HL-60 (cell line): ENCODE measurements at regions not wholly inside any gene's neighbourhood (a gene's known extent, or its start where the extent isn't known, plus 50 kb on each side); places are given as distances from the start of the nearest gene placed in this dataset.

Experiments used
- POLR2AphosphoS5 ChIP-seq: IDR thresholded peaks from 2 replicates; pipeline ENCODE4 v1.6.1; 2012; ENCODE audit warnings: low read depth
- REST ChIP-seq: IDR thresholded peaks from 2 replicates; pipeline ENCODE4 v1.6.1; 2012; ENCODE audit warnings: low read depth; ENCODE audit not compliant: insufficient replicate concordance
- SPI1 ChIP-seq: IDR thresholded peaks from 2 replicates; pipeline ENCODE4 v1.6.1; 2012; ENCODE audit warnings: low read depth, mild to moderate bottlenecking, borderline replicate concordance
- TF ChIP-seq, protein P1 (sequence below): IDR thresholded peaks from one replicate; pipeline ENCODE4 v1.5.1; 2011; ENCODE audit warnings: low read length, control low read depth, inconsistent platforms; ENCODE audit not compliant: insufficient read depth

- TF ChIP-seq, protein P1, sequence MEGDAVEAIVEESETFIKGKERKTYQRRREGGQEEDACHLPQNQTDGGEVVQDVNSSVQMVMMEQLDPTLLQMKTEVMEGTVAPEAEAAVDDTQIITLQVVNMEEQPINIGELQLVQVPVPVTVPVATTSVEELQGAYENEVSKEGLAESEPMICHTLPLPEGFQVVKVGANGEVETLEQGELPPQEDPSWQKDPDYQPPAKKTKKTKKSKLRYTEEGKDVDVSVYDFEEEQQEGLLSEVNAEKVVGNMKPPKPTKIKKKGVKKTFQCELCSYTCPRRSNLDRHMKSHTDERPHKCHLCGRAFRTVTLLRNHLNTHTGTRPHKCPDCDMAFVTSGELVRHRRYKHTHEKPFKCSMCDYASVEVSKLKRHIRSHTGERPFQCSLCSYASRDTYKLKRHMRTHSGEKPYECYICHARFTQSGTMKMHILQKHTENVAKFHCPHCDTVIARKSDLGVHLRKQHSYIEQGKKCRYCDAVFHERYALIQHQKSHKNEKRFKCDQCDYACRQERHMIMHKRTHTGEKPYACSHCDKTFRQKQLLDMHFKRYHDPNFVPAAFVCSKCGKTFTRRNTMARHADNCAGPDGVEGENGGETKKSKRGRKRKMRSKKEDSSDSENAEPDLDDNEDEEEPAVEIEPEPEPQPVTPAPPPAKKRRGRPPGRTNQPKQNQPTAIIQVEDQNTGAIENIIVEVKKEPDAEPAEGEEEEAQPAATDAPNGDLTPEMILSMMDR: no peak
- no peak for TF ChIP-seq REST
- TF ChIP-seq POLR2AphosphoS5: no peak
- TF ChIP-seq SPI1: no peak
Observed at GRCh38 chr2:63662028-63662804, 73.5 kb downstream of the MDH1 start.
